SK-N-SH treated with all-trans-retinoic acid at 6 μM for 48 hours (cell line): ENCODE measurements at regions not wholly inside any gene's neighbourhood (a gene's known extent, or its start where the extent isn't known, plus 50 kb on each side); places are given as distances from the start of the nearest gene placed in this dataset.

Experiments used
- ESRRG ChIP-seq: fragments of 250-450 bp; sonication (Bioruptor Pico); IDR thresholded peaks from 2 replicates; pipeline ENCODE4 v1.6.1; 2021; ENCODE audit warnings: mild to moderate bottlenecking
- TF ChIP-seq, protein P1 (sequence below): fragments of 250-450 bp; sonication (Bioruptor Pico); IDR thresholded peaks from 2 replicates; pipeline ENCODE4 v1.5.0; 2020; ENCODE audit warnings: mild to moderate bottlenecking, moderate library complexity

DNA sequence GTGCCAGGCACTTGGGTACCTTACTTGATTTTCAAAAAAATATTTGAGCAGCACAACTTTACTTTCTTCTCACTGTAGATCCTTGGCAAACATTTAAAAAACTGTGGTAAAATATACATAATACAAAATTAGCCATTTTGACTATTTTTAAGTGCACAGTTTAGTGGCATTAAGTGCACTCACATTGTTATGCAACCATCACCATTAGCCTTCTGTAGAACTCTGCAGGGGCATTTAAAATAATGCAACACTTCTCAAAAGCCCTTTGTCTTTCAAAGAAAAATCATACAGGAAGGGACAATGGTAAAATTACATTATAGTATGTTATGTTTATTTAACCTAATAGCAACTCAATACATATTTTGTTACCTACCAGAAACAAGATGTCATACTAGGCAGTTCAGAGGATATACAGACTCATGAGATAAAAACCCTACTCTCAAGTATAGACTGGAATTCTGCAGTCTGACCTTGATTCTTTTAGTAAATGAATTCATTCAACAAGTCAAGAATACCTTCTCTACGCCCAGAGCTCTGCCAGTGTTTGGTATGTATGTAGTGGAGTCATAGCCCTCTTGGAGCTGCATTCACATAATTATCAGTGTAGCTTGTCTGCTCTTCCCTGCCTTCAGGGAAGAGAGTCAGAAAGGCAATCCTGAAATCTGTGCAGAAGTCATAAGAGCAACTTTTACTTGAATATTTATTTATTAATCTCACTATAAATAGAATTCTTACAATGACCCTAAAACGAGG lies 74.0 kb upstream of the ARRDC3 start:
- TF ChIP-seq, protein P1, sequence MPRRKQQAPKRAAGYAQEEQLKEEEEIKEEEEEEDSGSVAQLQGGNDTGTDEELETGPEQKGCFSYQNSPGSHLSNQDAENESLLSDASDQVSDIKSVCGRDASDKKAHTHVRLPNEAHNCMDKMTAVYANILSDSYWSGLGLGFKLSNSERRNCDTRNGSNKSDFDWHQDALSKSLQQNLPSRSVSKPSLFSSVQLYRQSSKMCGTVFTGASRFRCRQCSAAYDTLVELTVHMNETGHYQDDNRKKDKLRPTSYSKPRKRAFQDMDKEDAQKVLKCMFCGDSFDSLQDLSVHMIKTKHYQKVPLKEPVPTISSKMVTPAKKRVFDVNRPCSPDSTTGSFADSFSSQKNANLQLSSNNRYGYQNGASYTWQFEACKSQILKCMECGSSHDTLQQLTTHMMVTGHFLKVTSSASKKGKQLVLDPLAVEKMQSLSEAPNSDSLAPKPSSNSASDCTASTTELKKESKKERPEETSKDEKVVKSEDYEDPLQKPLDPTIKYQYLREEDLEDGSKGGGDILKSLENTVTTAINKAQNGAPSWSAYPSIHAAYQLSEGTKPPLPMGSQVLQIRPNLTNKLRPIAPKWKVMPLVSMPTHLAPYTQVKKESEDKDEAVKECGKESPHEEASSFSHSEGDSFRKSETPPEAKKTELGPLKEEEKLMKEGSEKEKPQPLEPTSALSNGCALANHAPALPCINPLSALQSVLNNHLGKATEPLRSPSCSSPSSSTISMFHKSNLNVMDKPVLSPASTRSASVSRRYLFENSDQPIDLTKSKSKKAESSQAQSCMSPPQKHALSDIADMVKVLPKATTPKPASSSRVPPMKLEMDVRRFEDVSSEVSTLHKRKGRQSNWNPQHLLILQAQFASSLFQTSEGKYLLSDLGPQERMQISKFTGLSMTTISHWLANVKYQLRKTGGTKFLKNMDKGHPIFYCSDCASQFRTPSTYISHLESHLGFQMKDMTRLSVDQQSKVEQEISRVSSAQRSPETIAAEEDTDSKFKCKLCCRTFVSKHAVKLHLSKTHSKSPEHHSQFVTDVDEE = no peak
- TF ChIP-seq ESRRG (CRISPR knock-in tag) = no peak
